Upper lobe of left lung (tissue), 6 donors: ENCODE measurements at regions not wholly inside any gene's neighbourhood (a gene's known extent, or its start where the extent isn't known, plus 50 kb on each side); places are given as distances from the start of the nearest gene placed in this dataset.
A peak's percentile ranks its signal among the peaks of the same experiment; 100 is the strongest.

Experiments used
- ATAC-seq, 2 donors: fragments of 200-7000 bp; cut with Tn5 transposase; one replicate each; pipeline ENCODE4 v1.9.1; 2022; ENCODE audit warnings: mild to moderate bottlenecking in 2 of 2, moderate library complexity in 2 of 2; ENCODE audit not compliant: low FRiP score in 2 of 2
- DNase-seq, 2 donors: peaks; one replicate each; pipeline ENCODE4 v3.0.0-alpha.2; 2019 to 2020
- H3K27ac ChIP-seq, 4 donors: fragments of 200-600 bp; sonication (generic); one replicate each; pipeline ENCODE4 v1.5.1; 2016 to 2019
- H3K27me3 ChIP-seq, 4 donors: fragments of 200-600 bp; sonication (generic); one replicate each; pipeline ENCODE4 v1.5.1; 2017 to 2019
- H3K36me3 ChIP-seq, 4 donors: fragments of 200-600 bp; sonication (generic); one replicate each; pipeline ENCODE4 v1.5.1; 2016 to 2019
- H3K4me1 ChIP-seq, 4 donors: fragments of 200-600 bp; sonication (generic); one replicate each; pipeline ENCODE4 v1.5.1; 2018 to 2019
- H3K4me3 ChIP-seq, 4 donors: fragments of 200-600 bp; sonication (generic); one replicate each; pipeline ENCODE4 v1.5.1; 2017 to 2019; ENCODE audit warnings: mild to moderate bottlenecking in 2 of 4, moderate library complexity in 1 of 4
- H3K9me3 ChIP-seq, 4 donors: fragments of 200-600 bp; sonication (generic); one replicate each; pipeline ENCODE4 v1.5.1; 2018 to 2019
- CTCF ChIP-seq, 6 experiments: fragments of 450-650 bp in 4 of 6; fragments of 200-600 bp in 2 of 6; sonication (generic) in 2 of 6; IDR thresholded peaks; one replicate each; pipeline ENCODE4 v1.5.1; 2016 to 2019; ENCODE audit warnings: antibody characterized with exemption in 6 of 6
- EP300 ChIP-seq, 4 donors: sonication (generic); formaldehyde crosslinking; IDR thresholded peaks; one replicate each; pipeline ENCODE4 v1.5.1; 2017; ENCODE audit warnings: antibody characterized with exemption in 4 of 4, control low read depth in 2 of 4
- POLR2A ChIP-seq, 4 donors: fragments of 450-650 bp; IDR thresholded peaks; one replicate each; pipeline ENCODE4 v1.5.1; 2016 to 2017; ENCODE audit warnings: antibody characterized with exemption in 4 of 4, mild to moderate bottlenecking in 2 of 4
- POLR2AphosphoS5 ChIP-seq, 2 donors: sonication (generic); formaldehyde crosslinking; IDR thresholded peaks; one replicate each; pipeline ENCODE4 v1.5.1; 2017; ENCODE audit warnings: antibody characterized with exemption in 2 of 2
- WGBS, 2 donors: methylation state at CpG; one replicate each; pipeline ENCODE4 v1.1.5; 2017 to 2018; 5-methylcytosine and 5-hydroxymethylcytosine counted together
- donor health status: DM: no; HTN: no; CAD: no; lungs with moderate emphysema.
- donor health status: DM: no; HTN: yes; CAD: no; lungs with severe emphysema.

- no peak for TF ChIP-seq POLR2AphosphoS5 (IDR thresholded peaks at IDR 0.05)
- TF ChIP-seq EP300 (IDR thresholded peaks at IDR 0.05): no peak
- no peak for TF ChIP-seq POLR2A (IDR thresholded peaks at IDR 0.05)
- no peak for TF ChIP-seq CTCF (IDR thresholded peaks at IDR 0.05)
- Histone ChIP-seq H3K27me3 (no peaks in the 10 kb centered on the region), H3K4me1 (peaks cover 0 to 5% (median 0%) of the 10 kb centered on the region in 4 donors), H3K9me3 (no peaks in the 10 kb centered on the region), H3K27ac (no peak overlapping the region), H3K36me3 (no peaks in the 10 kb centered on the region), H3K4me3 (no peak overlapping the region)
- ATAC-seq (no peak), DNase-seq (no peak)
- WGBS, 2 donors: 84 to 85% methylated on average over 4 of the region's 4 CpGs
Measured at GRCh38 chr1:55594701-55595100, 379.5 kb upstream of the USP24 start.

GRCh38 chr1:55593298-55593697 is 378.1 kb upstream of the USP24 start:
- H3K9me3 ChIP-seq: no peaks in the 10 kb centered on the region
- no peaks in the 10 kb centered on the region for H3K36me3 ChIP-seq
- TF ChIP-seq EP300 (IDR thresholded peaks at IDR 0.05) (no peak), POLR2A (IDR thresholded peaks at IDR 0.05) (no peak), CTCF (IDR thresholded peaks at IDR 0.05) (no peak), POLR2AphosphoS5 (IDR thresholded peaks at IDR 0.05) (no peak)
- ATAC-seq (no peak), DNase-seq (no peak)
- peaks cover 0 to 7% (median 3%) of the 10 kb centered on the region in 4 donors for H3K4me1 ChIP-seq
- no peak overlapping the region for H3K27ac ChIP-seq
- no peak overlapping the region for H3K4me3 ChIP-seq
- no peaks in the 10 kb centered on the region for H3K27me3 ChIP-seq

GRCh38 chr1:55592122-55592521 is 377.0 kb upstream of the USP24 start:
- Histone ChIP-seq H3K36me3 (no peaks in the 10 kb centered on the region), H3K27ac (no peak overlapping the region), H3K9me3 (no peaks in the 10 kb centered on the region), H3K4me3 (no peak overlapping the region), H3K4me1 (peaks cover 0 to 7% (median 3%) of the 10 kb centered on the region in 4 donors), H3K27me3 (no peaks in the 10 kb centered on the region)
- ATAC-seq (no peak), DNase-seq (no peak)
- TF ChIP-seq CTCF (IDR thresholded peaks at IDR 0.05): no peak
- TF ChIP-seq POLR2A (IDR thresholded peaks at IDR 0.05): no peak
- no peak for TF ChIP-seq POLR2AphosphoS5 (IDR thresholded peaks at IDR 0.05)
- no peak for TF ChIP-seq EP300 (IDR thresholded peaks at IDR 0.05)
- WGBS, 2 donors: 76 to 89% methylated on average over 2 of the region's 2 CpGs

- Histone ChIP-seq H3K4me1 (peaks cover 0 to 7% (median 3%) of the 10 kb centered on the region in 4 donors), H3K27ac (peak overlapping the region; percentile 8 to 63 (median 42)), H3K9me3 (no peaks in the 10 kb centered on the region), H3K36me3 (no peaks in the 10 kb centered on the region), H3K4me3 (no peak overlapping the region), H3K27me3 (no peaks in the 10 kb centered on the region)
- DNase-seq: no peak
- no peak for ATAC-seq
- 46 to 55% methylated on average over 7 of the region's 7 CpGs for WGBS, 2 donors
- TF ChIP-seq POLR2A (IDR thresholded peaks at IDR 0.05) (no peak), POLR2AphosphoS5 (IDR thresholded peaks at IDR 0.05) (no peak), CTCF (IDR thresholded peaks at IDR 0.05) (no peak), EP300 (IDR thresholded peaks at IDR 0.05) (no peak)
Measured at GRCh38 chr1:55589671-55590297, 374.6 kb upstream of the USP24 start.

GRCh38 chr1:55588309-55588708 is 373.1 kb upstream of the USP24 start:
- Histone ChIP-seq H3K36me3 (no peaks in the 10 kb centered on the region), H3K9me3 (no peaks in the 10 kb centered on the region), H3K27ac (no peak overlapping the region), H3K4me1 (peaks cover 0 to 7% (median 3%) of the 10 kb centered on the region in 4 donors), H3K4me3 (no peak overlapping the region), H3K27me3 (no peaks in the 10 kb centered on the region)
- TF ChIP-seq EP300 (IDR thresholded peaks at IDR 0.05) (no peak), POLR2A (IDR thresholded peaks at IDR 0.05) (no peak), CTCF (IDR thresholded peaks at IDR 0.05) (no peak), POLR2AphosphoS5 (IDR thresholded peaks at IDR 0.05) (no peak)
- 72% methylated on average over 2 of the region's 2 CpGs for WGBS, 2 donors
- ATAC-seq (no peak), DNase-seq (no peak)
